ENCODE measurements at regions not wholly inside any gene's neighbourhood (a gene's known extent, or its start where the extent isn't known, plus 50 kb on each side); places are given as distances from the start of the nearest gene placed in this dataset.

DNA sequence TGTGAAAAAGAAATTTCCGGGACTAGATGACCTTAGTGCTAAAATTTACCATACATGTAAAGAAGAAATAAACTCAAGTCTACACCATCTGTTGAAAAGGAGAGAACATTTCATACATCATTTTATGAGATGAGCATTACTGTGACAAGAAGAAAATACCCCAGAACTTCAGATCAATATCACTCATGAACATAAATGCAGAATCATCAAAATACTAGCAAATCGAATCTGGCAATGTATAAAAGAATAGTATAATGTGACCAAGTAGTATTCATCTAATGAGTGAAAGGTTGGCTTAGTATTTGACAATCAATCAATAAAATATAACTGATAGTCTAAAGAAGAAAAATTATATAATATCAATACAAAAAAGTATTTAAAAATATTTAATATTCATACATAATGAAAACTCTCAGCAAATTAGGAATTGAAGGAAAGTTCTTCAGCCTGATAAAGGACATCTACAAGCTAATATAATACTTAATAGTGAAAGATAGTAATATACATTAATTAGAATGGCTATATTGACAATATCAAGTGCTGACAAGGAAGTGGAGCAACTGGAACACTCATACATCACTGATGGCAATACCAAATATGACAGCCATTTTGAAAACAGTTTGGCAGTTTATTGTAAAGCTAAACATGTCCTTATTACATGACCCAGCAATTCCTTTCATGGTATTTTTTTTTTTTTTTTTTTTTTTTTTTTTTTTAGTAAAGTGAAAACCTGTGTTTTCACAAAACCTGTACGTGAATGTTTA is 231.4 kb upstream of the ZEB2 start:
- TF ChIP-seq, protein P1, sequence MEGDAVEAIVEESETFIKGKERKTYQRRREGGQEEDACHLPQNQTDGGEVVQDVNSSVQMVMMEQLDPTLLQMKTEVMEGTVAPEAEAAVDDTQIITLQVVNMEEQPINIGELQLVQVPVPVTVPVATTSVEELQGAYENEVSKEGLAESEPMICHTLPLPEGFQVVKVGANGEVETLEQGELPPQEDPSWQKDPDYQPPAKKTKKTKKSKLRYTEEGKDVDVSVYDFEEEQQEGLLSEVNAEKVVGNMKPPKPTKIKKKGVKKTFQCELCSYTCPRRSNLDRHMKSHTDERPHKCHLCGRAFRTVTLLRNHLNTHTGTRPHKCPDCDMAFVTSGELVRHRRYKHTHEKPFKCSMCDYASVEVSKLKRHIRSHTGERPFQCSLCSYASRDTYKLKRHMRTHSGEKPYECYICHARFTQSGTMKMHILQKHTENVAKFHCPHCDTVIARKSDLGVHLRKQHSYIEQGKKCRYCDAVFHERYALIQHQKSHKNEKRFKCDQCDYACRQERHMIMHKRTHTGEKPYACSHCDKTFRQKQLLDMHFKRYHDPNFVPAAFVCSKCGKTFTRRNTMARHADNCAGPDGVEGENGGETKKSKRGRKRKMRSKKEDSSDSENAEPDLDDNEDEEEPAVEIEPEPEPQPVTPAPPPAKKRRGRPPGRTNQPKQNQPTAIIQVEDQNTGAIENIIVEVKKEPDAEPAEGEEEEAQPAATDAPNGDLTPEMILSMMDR (IDR thresholded peaks at IDR 0.05) = no peak
- no peak for TF ChIP-seq POLR2A (IDR thresholded peaks at IDR 0.05)

All from Peyer's patch (tissue), 4 donors.